Panc1 (cell line): ENCODE measurements at regions not wholly inside any gene's neighbourhood (a gene's known extent, or its start where the extent isn't known, plus 50 kb on each side); places are given as distances from the start of the nearest gene placed in this dataset.

Source experiments
- ATAC-seq: fragments of 200-7000 bp; cut with Tn5 transposase; 2 replicates; pipeline ENCODE4 v1.9.1; 2020; ENCODE audit warnings: mild to moderate bottlenecking, moderate library complexity
- BruUV-seq: library from RNA; stranded (reverse); fragments of 400-500 nt; replicated peaks from 2 replicates; lab custom pipeline; 2021; lab: Mats Ljungman, UMichigan
- CTCF ChIA-PET: fragments of 300-600 bp; sonication (Branson Sonifier 250); formaldehyde crosslinking; loops from one replicate; lab custom pipeline; 2022; ENCODE audit warnings: antibody characterized with exemption; lab: Charles Lee
- POLR2A ChIA-PET: fragments of 300-600 bp; sonication (Branson Sonifier 250); formaldehyde crosslinking; loops from one replicate; lab custom pipeline; 2022; ENCODE audit warnings: antibody characterized with exemption; lab: Charles Lee
- DNase-seq: peaks from one replicate; pipeline ENCODE4 v3.0.0-alpha.2; 2010; ENCODE audit warnings: low read depth, low spot score
- H3K27ac ChIP-seq: 2 replicates; pipeline ENCODE4 v1.5.1; 2011; ENCODE audit warnings: mild to moderate bottlenecking, low read length, inconsistent platforms
- H3K27me3 ChIP-seq: fragments of 200-500 bp; sonication (Bioruptor generic); 2 replicates; pipeline ENCODE4 v1.6.0; 2014; ENCODE audit warnings: low read length, inconsistent platforms; ENCODE audit not compliant: control insufficient read depth, insufficient read depth
- H3K36me3 ChIP-seq: fragments of 200-500 bp; sonication (Bioruptor generic); 2 replicates; pipeline ENCODE4 v1.5.1; 2014; ENCODE audit warnings: inconsistent platforms, mild to moderate bottlenecking, low read length, moderate library complexity; ENCODE audit not compliant: control insufficient read depth, insufficient read depth
- H3K4me1 ChIP-seq: 2 replicates; pipeline ENCODE4 v1.5.1; 2011; ENCODE audit warnings: inconsistent platforms, mild to moderate bottlenecking, low read length, moderate library complexity; ENCODE audit not compliant: control insufficient read depth, insufficient read depth
- H3K4me3 ChIP-seq, 2 experiments: 2 replicates each; pipeline ENCODE4 v1.5.1; 2011 to 2012; ENCODE audit warnings: low read depth in 2 of 2, low read length in 2 of 2, mild to moderate bottlenecking in 2 of 2, inconsistent platforms in 1 of 2, moderate library complexity in 1 of 2
- H3K9me3 ChIP-seq: fragments of 200-500 bp; sonication (Bioruptor generic); 2 replicates; pipeline ENCODE4 v1.5.1; 2014; ENCODE audit warnings: low read depth, mild to moderate bottlenecking, inconsistent platforms, low read length, moderate library complexity; ENCODE audit not compliant: control insufficient read depth, insufficient read depth
- CTCF ChIP-seq: fragments of 450-650 bp; IDR thresholded peaks from 2 replicates; pipeline ENCODE4 v1.5.1; 2017; ENCODE audit warnings: mild to moderate bottlenecking
- POLR2AphosphoS5 ChIP-seq: IDR thresholded peaks from 2 replicates; pipeline ENCODE4 v1.6.1; 2012; ENCODE audit warnings: mild to moderate bottlenecking, low read depth, low read length, moderate library complexity
- REST ChIP-seq, 2 experiments: IDR thresholded peaks; 2 replicates each; pipeline ENCODE4 v1.6.1; 2011 to 2012; ENCODE audit warnings: low read depth in 2 of 2, control low read depth in 1 of 2, low read length in 1 of 2, mild to moderate bottlenecking in 1 of 2, moderate library complexity in 1 of 2; ENCODE audit not compliant: insufficient read depth in 1 of 2
- SIN3A ChIP-seq: IDR thresholded peaks from 2 replicates; pipeline ENCODE4 v1.6.1; 2012; ENCODE audit warnings: low read depth, mild to moderate bottlenecking, low read length, moderate library complexity, borderline replicate concordance; ENCODE audit not compliant: insufficient read depth
- TCF7L2 ChIP-seq: IDR thresholded peaks from 2 replicates; pipeline ENCODE4 v1.6.1; 2011; ENCODE audit warnings: mild to moderate bottlenecking, low read depth, low read length, inconsistent platforms
- in situ Hi-C: cut with HindIII; loops from 2 replicates; pipeline ENCODE4 v1.10.0; 2016; ENCODE audit warnings: low sequenced_read_pairs, low pct_unique_long_range_greater_than_20kb
- intact Hi-C: fragments of 100-400 bp; cut with micrococcal nuclease; formaldehyde crosslinking; loops from one replicate; pipeline ENCODE4 v1.10.0; 2022; ENCODE audit not compliant: unreplicated experiment

- no peak for TF ChIP-seq SIN3A
- TF ChIP-seq REST (IDR thresholded peaks at IDR 0.05; ENCODE audit: insufficient read depth in 1 of 2, low read depth in 2 of 2, low read length in 1 of 2): 0 out of 4 replicates have a peak, but pooled peaks have one; percentile 29 to 30
- peak; percentile 53; the same call in 1 of the 2 replicates for TF ChIP-seq POLR2AphosphoS5
- no peak for TF ChIP-seq TCF7L2
- no peak for TF ChIP-seq CTCF
- POLR2A ChIA-PET: no interaction called here
- Histone ChIP-seq H3K9me3 (no peaks in the 10 kb centered on the region), H3K27me3 (no peaks in the 10 kb centered on the region), H3K27ac (peak overlapping the region; percentile 84), H3K4me3 (peak overlapping the region; percentile 77 to 84), H3K36me3 (no peaks in the 10 kb centered on the region), H3K4me1 (peaks cover 9% of the 10 kb centered on the region)
- BruUV-seq: no TSS peak
- intact Hi-C loops: no loop called here
- peak; percentile 92 for ATAC-seq
- in situ Hi-C loops: no loop called here
- peak; percentile 30 for DNase-seq
- CTCF ChIA-PET: no interaction called here
Measured at GRCh38 chr13:99087098-99087953, 109.5 kb upstream of the DOCK9 start.

GRCh38 chr13:99087954-99088491 lies 110.2 kb upstream of the DOCK9 start:
- BruUV-seq: TSS peak; percentile 83
- no peaks in the 10 kb centered on the region for H3K27me3 ChIP-seq
- intact Hi-C loops: no loop called here
- H3K4me1 ChIP-seq: peaks cover 9% of the 10 kb centered on the region
- peak overlapping the region; percentile 77 to 84 for H3K4me3 ChIP-seq
- DNase-seq (no peak), ATAC-seq (peak; percentile 31)
- peak overlapping the region; percentile 84 for H3K27ac ChIP-seq
- in situ Hi-C loops: no loop called here
- TF ChIP-seq REST (IDR thresholded peaks at IDR 0.05; ENCODE audit: insufficient read depth in 1 of 2, low read depth in 2 of 2, low read length in 1 of 2) (no peak), POLR2AphosphoS5 (no peak), TCF7L2 (no peak), CTCF (no peak), SIN3A (no peak)
- H3K36me3 ChIP-seq: no peaks in the 10 kb centered on the region
- H3K9me3 ChIP-seq: no peaks in the 10 kb centered on the region
- ChIA-PET POLR2A (no interaction called here), CTCF (no interaction called here)
